ENCODE measurements at regions not wholly inside any gene's neighbourhood (a gene's known extent, or its start where the extent isn't known, plus 50 kb on each side); places are given as distances from the start of the nearest gene placed in this dataset.

GRCh38 chr11:76291576-76292526, 85.5 kb upstream of the WNT11 start:
- no peak for DNase-seq (ENCODE audit: low spot score)
- Mint-ChIP-seq H3K27me3 (ENCODE audit: insufficient read depth, low read depth) (peaks cover 12% of the 10 kb centered on the region), H3K4me1 (peaks cover 7% of the 10 kb centered on the region), H3K4me3 (no peak overlapping the region), H3K27ac (no peak overlapping the region), H3K36me3 (no peaks in the 10 kb centered on the region), H3K9me3 (no peaks in the 10 kb centered on the region)
- no peak overlapping the region for H3K4me3 ChIP-seq
- H2AFZ ChIP-seq (replicated peaks): no peak overlapping the region
- H3K27me3 ChIP-seq: no peaks in the 10 kb centered on the region
- H3K9me3 ChIP-seq (ENCODE audit: low read depth): no peaks in the 10 kb centered on the region
- H4K20me1 ChIP-seq (ENCODE audit: low read depth): no peaks in the 10 kb centered on the region
- H3K79me2 ChIP-seq (ENCODE audit: low read depth): no peaks in the 10 kb centered on the region
- H3K27ac ChIP-seq: no peak overlapping the region
- H3K4me2 ChIP-seq: no peak overlapping the region
- no peak overlapping the region for H3K9ac ChIP-seq
- H3K4me1 ChIP-seq: no peaks in the 10 kb centered on the region
- no peaks in the 10 kb centered on the region for H3F3A ChIP-seq (ENCODE audit: low read depth)
- TF ChIP-seq CTCF (IDR thresholded peaks at IDR 0.05): no peak
- TF ChIP-seq EZH2 (IDR thresholded peaks at IDR 0.05): no peak
- no peak for TF ChIP-seq EZH2phosphoT487 (IDR thresholded peaks at IDR 0.05)
- H3K36me3 ChIP-seq: no peaks in the 10 kb centered on the region

DNA sequence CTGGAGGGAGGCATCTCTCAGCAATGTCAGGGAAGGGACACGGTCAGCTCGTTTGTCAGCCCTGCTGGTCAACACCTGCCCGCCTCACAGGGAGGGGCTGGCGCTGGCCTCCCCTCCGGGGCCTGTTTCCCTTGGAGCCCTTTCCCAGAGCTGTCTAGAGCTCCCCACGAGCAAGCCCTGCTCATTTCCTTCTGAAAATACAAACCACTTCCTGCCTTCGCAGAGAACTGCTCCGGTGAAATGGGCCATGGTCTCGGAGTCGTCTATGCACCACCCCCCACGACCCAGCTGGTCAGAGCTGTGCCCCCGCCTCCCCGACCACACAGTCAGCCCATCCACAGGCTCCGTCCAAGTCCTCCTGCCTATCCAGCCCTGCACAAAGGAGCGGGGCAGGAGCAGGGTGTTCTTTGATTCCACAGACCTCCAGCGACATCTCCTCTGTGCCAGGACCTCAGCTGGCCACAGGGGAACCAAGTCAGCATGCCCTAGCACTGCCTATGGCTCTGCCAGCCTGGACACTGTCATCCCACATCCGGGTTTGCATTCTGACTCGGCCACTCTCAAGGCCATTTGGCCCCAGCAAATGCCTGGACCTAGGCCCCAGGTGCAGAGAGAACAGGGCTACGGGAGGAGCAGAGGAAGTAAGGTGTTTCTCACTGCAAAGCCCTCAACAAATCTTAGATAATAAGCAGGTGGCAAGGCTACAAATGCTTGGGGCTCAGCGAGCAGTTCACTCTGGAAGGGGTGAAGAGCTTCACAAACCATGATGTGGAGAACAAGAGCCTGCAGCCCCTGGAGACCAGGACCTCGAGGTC, 82.1 kb upstream of the WNT11 start:
- no peak for TF ChIP-seq EZH2 (IDR thresholded peaks at IDR 0.05)
- TF ChIP-seq EZH2phosphoT487 (IDR thresholded peaks at IDR 0.05): no peak
- TF ChIP-seq CTCF (IDR thresholded peaks at IDR 0.05): no peak
- Mint-ChIP-seq H3K27me3 (ENCODE audit: insufficient read depth, low read depth) (peaks cover 8% of the 10 kb centered on the region), H3K36me3 (no peaks in the 10 kb centered on the region), H3K4me3 (no peak overlapping the region), H3K9me3 (no peaks in the 10 kb centered on the region), H3K27ac (no peak overlapping the region), H3K4me1 (peaks cover 7% of the 10 kb centered on the region)
- Histone ChIP-seq H3K79me2 (ENCODE audit: low read depth) (no peaks in the 10 kb centered on the region), H3F3A (ENCODE audit: low read depth) (no peaks in the 10 kb centered on the region), H3K4me1 (peaks cover 7% of the 10 kb centered on the region), H3K4me3 (no peak overlapping the region), H3K36me3 (no peaks in the 10 kb centered on the region), H3K27ac (no peak overlapping the region), H3K4me2 (no peak overlapping the region), H4K20me1 (ENCODE audit: low read depth) (no peaks in the 10 kb centered on the region), H2AFZ (replicated peaks) (no peak overlapping the region), H3K9me3 (ENCODE audit: low read depth) (no peaks in the 10 kb centered on the region), H3K9ac (no peak overlapping the region), H3K27me3 (no peaks in the 10 kb centered on the region)
- no peak for DNase-seq (ENCODE audit: low spot score)

DNA sequence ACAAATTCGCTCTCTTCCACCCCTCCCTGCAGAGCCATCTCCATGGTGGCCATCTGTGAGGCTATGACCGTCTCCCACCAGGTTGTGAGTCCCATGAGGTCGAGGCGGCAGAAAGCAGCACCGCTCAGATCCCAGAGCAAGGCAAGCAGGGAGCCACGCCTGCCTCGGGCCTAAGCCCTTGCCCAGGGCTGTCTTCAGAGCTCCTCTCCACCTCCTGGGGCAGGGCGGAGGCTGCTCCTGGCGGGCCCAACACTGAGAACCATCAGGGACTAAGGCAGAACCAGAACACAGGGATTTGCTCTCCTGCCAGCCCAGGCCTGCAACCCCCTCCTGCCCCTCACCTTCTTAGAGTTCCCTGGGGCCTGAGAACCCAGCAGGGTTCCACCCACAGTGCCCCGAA, 80.9 kb upstream of the WNT11 start:
- Mint-ChIP-seq H3K27me3 (ENCODE audit: insufficient read depth, low read depth) (peaks cover 6% of the 10 kb centered on the region), H3K27ac (no peak overlapping the region), H3K4me3 (no peak overlapping the region), H3K36me3 (no peaks in the 10 kb centered on the region), H3K9me3 (no peaks in the 10 kb centered on the region), H3K4me1 (peaks cover 8% of the 10 kb centered on the region)
- Histone ChIP-seq H3K27ac (no peak overlapping the region), H3K4me3 (no peak overlapping the region), H3K27me3 (no peaks in the 10 kb centered on the region), H3K36me3 (no peaks in the 10 kb centered on the region), H3K4me2 (no peak overlapping the region), H3K9me3 (ENCODE audit: low read depth) (no peaks in the 10 kb centered on the region), H3K79me2 (ENCODE audit: low read depth) (no peaks in the 10 kb centered on the region), H3K9ac (no peak overlapping the region), H4K20me1 (ENCODE audit: low read depth) (no peaks in the 10 kb centered on the region), H2AFZ (replicated peaks) (no peak overlapping the region), H3F3A (ENCODE audit: low read depth) (no peaks in the 10 kb centered on the region), H3K4me1 (peaks cover 7% of the 10 kb centered on the region)
- no peak for DNase-seq (ENCODE audit: low spot score)
- TF ChIP-seq EZH2 (IDR thresholded peaks at IDR 0.05): no peak
- no peak for TF ChIP-seq EZH2phosphoT487 (IDR thresholded peaks at IDR 0.05)
- no peak for TF ChIP-seq CTCF (IDR thresholded peaks at IDR 0.05)

Data from neural progenitor cell (in vitro differentiated cells).